ENCODE measurements at regions not wholly inside any gene's neighbourhood (a gene's known extent, or its start where the extent isn't known, plus 50 kb on each side); places are given as distances from the start of the nearest gene placed in this dataset.

GRCh38 chr6:69601132-69601531 is 195.7 kb downstream of the LMBRD1 start:
- no peak overlapping the region for H3K27ac ChIP-seq (ENCODE audit: insufficient read depth, low read length)
- H2AK9ac ChIP-seq (replicated peaks; ENCODE audit: low read depth, low read length, poor library complexity): no peak overlapping the region
- DNase-seq (no peak), ATAC-seq (ENCODE audit: low read depth) (no peak)
- no peaks in the 10 kb centered on the region for H4K20me1 ChIP-seq (ENCODE audit: insufficient read depth, low read length)
- H4K5ac ChIP-seq (ENCODE audit: low read depth, low read length): no peak overlapping the region
- H2BK5ac ChIP-seq (ENCODE audit: low read depth, low read length, poor library complexity, severe bottlenecking): no peak overlapping the region
- no TSS peak for BruUV-seq (replicated peaks)
- H4K8ac ChIP-seq (ENCODE audit: low read depth in 2 of 2, low read length in 2 of 2): no peak overlapping the region
- no peak overlapping the region for H3K4ac ChIP-seq (ENCODE audit: low read depth, low read length)
- no peak overlapping the region for H3K9ac ChIP-seq (ENCODE audit: low read depth, low read length)
- ChIA-PET POLR2A (ENCODE audit: unreplicated experiment) (no interaction called here), CTCF (no interaction called here)
- in situ Hi-C loops (cut with MboI; ENCODE audit: low sequenced_read_pairs) (no loop called here), intact Hi-C loops (cut with micrococcal nuclease) (no loop called here), dilution Hi-C loops (cut with HindIII; ENCODE audit: low sequenced_read_pairs, unreplicated experiment) (no loop called here)
- H3K27me3 ChIP-seq (ENCODE audit: control insufficient read depth, insufficient read depth, low read length): no peaks in the 10 kb centered on the region
- H3K56ac ChIP-seq (ENCODE audit: extremely low read depth, insufficient read depth, low read length): no peak overlapping the region
- no peak overlapping the region for H2BK20ac ChIP-seq (ENCODE audit: low read depth, low read length)
- H3K79me1 ChIP-seq (ENCODE audit: low read depth in 1 of 2, low read length in 2 of 2): no peaks in the 10 kb centered on the region
- no peak overlapping the region for H4K91ac ChIP-seq (ENCODE audit: insufficient read depth, low read depth, low read length)
- TF ChIP-seq MXI1 (IDR thresholded peaks at IDR 0.05; ENCODE audit: borderline replicate concordance, low read depth, low read length) (no peak), RAD21 (IDR thresholded peaks at IDR 0.05; ENCODE audit: low read length) (no peak), POLR2A (IDR thresholded peaks at IDR 0.05; ENCODE audit: low read depth, low read length) (no peak), FOS (IDR thresholded peaks at IDR 0.05; ENCODE audit: low read depth, low read length) (no peak), USF2 (IDR thresholded peaks at IDR 0.05; ENCODE audit: low read depth, low read length) (no peak), CEBPB (IDR thresholded peaks at IDR 0.05; ENCODE audit: low read depth, low read length) (no peak), ELK1 (IDR thresholded peaks at IDR 0.05; ENCODE audit: borderline replicate concordance, low read depth, low read length) (no peak), CHD1 (IDR thresholded peaks at IDR 0.05; ENCODE audit: low read depth, low read length) (no peak)
- no peak overlapping the region for H3K4me2 ChIP-seq (ENCODE audit: low read depth, low read length)
- H2AFZ ChIP-seq (replicated peaks; ENCODE audit: low read length, poor library complexity): no peak overlapping the region
- no peak overlapping the region for H3K14ac ChIP-seq (replicated peaks; ENCODE audit: low read depth, low read length)
- no peak overlapping the region for H3K23ac ChIP-seq (ENCODE audit: low read depth, low read length)
- no peaks in the 10 kb centered on the region for H3K9me1 ChIP-seq (ENCODE audit: insufficient read depth, low read length)
- H3K9me3 ChIP-seq (ENCODE audit: control insufficient read depth, insufficient read depth, low read length): no peaks in the 10 kb centered on the region
- H2AK5ac ChIP-seq (ENCODE audit: low read depth, low read length): no peak overlapping the region
- no CpG with 5 or more reads among the region's 10 CpGs for WGBS, 2 experiments (ENCODE audit: extremely low coverage in 2 of 2, insufficient read length in 1 of 2)
- no peaks in the 10 kb centered on the region for H3K4me1 ChIP-seq (ENCODE audit: control insufficient read depth, insufficient read depth, low read length)
- H3K18ac ChIP-seq (ENCODE audit: low read depth, low read length): no peak overlapping the region
- H2BK120ac ChIP-seq (ENCODE audit: low read depth, low read length): no peak overlapping the region
- no peaks in the 10 kb centered on the region for H3K36me3 ChIP-seq (ENCODE audit: control insufficient read depth, insufficient read depth, low read length)
- H2BK15ac ChIP-seq (ENCODE audit: low read depth, low read length): no peak overlapping the region
- no peak overlapping the region for H3K4me3 ChIP-seq (ENCODE audit: insufficient read depth, low read depth, low read length)
